ENCODE measurements at regions not wholly inside any gene's neighbourhood (a gene's known extent, or its start where the extent isn't known, plus 50 kb on each side); places are given as distances from the start of the nearest gene placed in this dataset.

DNA sequence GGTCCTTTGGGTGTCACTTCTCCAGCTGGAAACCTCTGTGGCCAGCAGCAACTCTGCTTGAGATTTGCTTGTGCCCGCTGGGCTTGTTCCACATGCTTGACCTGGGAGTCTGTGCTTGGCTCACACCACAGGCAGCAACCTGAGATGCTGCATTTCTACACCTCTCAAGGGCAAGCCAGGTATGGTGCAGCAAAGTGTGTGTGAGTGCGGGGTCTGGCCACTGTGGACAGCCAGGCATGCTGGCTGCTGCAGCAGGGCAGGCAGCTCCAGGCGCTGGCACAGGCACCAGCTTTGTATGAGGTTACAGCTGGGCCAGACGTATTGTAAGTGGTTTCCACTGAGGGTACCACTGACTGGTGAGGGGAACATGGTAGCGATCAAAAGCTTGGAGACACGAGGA lies 242.0 kb downstream of the PTGER3 start:
- Histone ChIP-seq H3K79me2 (ENCODE audit: control insufficient read depth, insufficient read depth, low read length) (no peaks in the 10 kb centered on the region), H3K36me3 (ENCODE audit: control insufficient read depth, insufficient read depth, low read length) (no peaks in the 10 kb centered on the region), H3K4me2 (ENCODE audit: low read length) (no peak overlapping the region), H3K27ac (ENCODE audit: low read depth, low read length) (no peak overlapping the region), H3K18ac (ENCODE audit: low read length) (no peak overlapping the region), H3K79me1 (ENCODE audit: low read length) (no peaks in the 10 kb centered on the region), H3K9ac (ENCODE audit: low read length) (no peak overlapping the region), H3K4me1 (ENCODE audit: control insufficient read depth, low read depth, low read length) (no peaks in the 10 kb centered on the region), H4K5ac (ENCODE audit: low read length) (no peak overlapping the region), H2AK5ac (ENCODE audit: low read length) (no peak overlapping the region), H3K4me3 (ENCODE audit: low read length) (no peak overlapping the region), H3K23ac (ENCODE audit: low read length) (no peak overlapping the region), H3K4ac (ENCODE audit: low read depth, low read length) (no peak overlapping the region), H3K56ac (ENCODE audit: low read length) (no peak overlapping the region), H4K8ac (ENCODE audit: low read depth, low read length) (no peak overlapping the region), H2BK120ac (ENCODE audit: low read depth, low read length) (no peak overlapping the region), H3K27me3 (ENCODE audit: insufficient read depth, low read length, poor library complexity) (no peaks in the 10 kb centered on the region), H2BK5ac (ENCODE audit: low read length) (no peak overlapping the region), H2BK15ac (replicated peaks; ENCODE audit: low read depth) (no peak overlapping the region)
- no CpG with 5 or more reads among the region's 6 CpGs for WGBS (ENCODE audit: extremely low coverage, insufficient coverage, low lambda C conversion rate)
- DNase-seq, result no peak

DNA sequence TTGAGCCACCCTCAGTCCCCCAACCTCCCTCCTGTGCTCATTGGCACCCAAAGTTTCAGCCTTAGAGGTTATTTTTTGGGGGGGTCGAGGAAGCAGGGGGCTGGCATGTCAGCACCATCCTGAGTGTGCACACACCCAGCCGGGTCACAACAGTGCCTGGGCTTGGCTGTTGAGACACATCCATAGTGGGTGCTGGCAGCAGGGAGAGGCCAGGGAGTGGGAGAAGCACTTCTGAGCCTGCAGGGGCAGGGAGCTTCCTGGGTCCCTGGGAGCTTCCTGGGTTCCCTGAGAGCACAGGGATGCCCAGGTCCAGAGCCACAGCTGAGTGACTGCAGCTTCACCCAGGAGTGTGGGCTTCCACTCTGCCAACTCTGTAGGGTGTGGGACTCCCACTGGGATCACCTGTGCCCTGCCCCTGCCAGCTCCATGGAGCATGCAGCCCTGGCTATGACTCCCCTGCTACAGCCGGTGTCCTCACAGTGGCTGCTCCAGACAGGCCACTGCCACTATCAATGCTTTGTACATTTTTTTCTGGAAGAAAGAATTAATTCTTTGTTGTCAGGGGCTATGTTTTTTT lies 240.4 kb downstream of the PTGER3 start:
- Histone ChIP-seq H2BK120ac (ENCODE audit: low read depth, low read length) (no peak overlapping the region), H3K4ac (ENCODE audit: low read depth, low read length) (no peak overlapping the region), H3K79me2 (ENCODE audit: control insufficient read depth, insufficient read depth, low read length) (no peaks in the 10 kb centered on the region), H4K8ac (ENCODE audit: low read depth, low read length) (no peak overlapping the region), H3K4me2 (ENCODE audit: low read length) (no peak overlapping the region), H2AK5ac (ENCODE audit: low read length) (no peak overlapping the region), H4K5ac (ENCODE audit: low read length) (no peak overlapping the region), H3K27me3 (ENCODE audit: insufficient read depth, low read length, poor library complexity) (no peaks in the 10 kb centered on the region), H3K56ac (ENCODE audit: low read length) (no peak overlapping the region), H3K23ac (ENCODE audit: low read length) (no peak overlapping the region), H3K9ac (ENCODE audit: low read length) (no peak overlapping the region), H3K36me3 (ENCODE audit: control insufficient read depth, insufficient read depth, low read length) (no peaks in the 10 kb centered on the region), H2BK5ac (ENCODE audit: low read length) (no peak overlapping the region), H3K4me1 (ENCODE audit: control insufficient read depth, low read depth, low read length) (no peaks in the 10 kb centered on the region), H3K18ac (ENCODE audit: low read length) (no peak overlapping the region), H3K79me1 (ENCODE audit: low read length) (no peaks in the 10 kb centered on the region), H2BK15ac (replicated peaks; ENCODE audit: low read depth) (no peak overlapping the region), H3K27ac (ENCODE audit: low read depth, low read length) (no peak overlapping the region), H3K4me3 (ENCODE audit: low read length) (no peak overlapping the region)
- DNase-seq, result no peak
- WGBS (ENCODE audit: extremely low coverage, insufficient coverage, low lambda C conversion rate), result no CpG with 5 or more reads among the region's 3 CpGs

DNA sequence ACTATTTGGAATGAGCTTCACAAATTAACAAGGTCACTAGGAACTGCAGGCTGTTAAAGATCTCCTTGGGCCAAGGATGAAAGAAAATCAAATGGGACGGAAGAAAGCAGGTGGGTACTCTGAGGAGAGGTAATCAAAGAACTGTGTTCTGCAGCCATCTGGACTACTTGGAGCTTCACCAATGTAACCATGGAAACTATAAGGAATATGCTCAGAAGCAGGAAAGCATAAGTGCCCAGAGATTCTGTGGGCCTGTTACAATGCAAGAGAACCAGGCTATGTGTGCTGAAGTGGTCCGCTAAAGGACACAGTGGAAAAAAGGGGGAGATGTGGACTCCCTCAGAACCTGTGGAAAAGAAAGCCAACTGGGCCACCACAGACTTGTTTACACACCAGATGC lies 238.5 kb downstream of the PTGER3 start:
- no CpG with 5 or more reads among the region's 2 CpGs for WGBS (ENCODE audit: extremely low coverage, insufficient coverage, low lambda C conversion rate)
- Histone ChIP-seq H3K23ac (ENCODE audit: low read length) (no peak overlapping the region), H3K4me1 (ENCODE audit: control insufficient read depth, low read depth, low read length) (no peaks in the 10 kb centered on the region), H2BK120ac (ENCODE audit: low read depth, low read length) (no peak overlapping the region), H4K5ac (ENCODE audit: low read length) (no peak overlapping the region), H2AK5ac (ENCODE audit: low read length) (no peak overlapping the region), H3K36me3 (ENCODE audit: control insufficient read depth, insufficient read depth, low read length) (no peaks in the 10 kb centered on the region), H3K4me3 (ENCODE audit: low read length) (no peak overlapping the region), H3K79me1 (ENCODE audit: low read length) (no peaks in the 10 kb centered on the region), H3K56ac (ENCODE audit: low read length) (no peak overlapping the region), H3K27ac (ENCODE audit: low read depth, low read length) (no peak overlapping the region), H3K9ac (ENCODE audit: low read length) (no peak overlapping the region), H4K8ac (ENCODE audit: low read depth, low read length) (no peak overlapping the region), H2BK5ac (ENCODE audit: low read length) (no peak overlapping the region), H3K27me3 (ENCODE audit: insufficient read depth, low read length, poor library complexity) (no peaks in the 10 kb centered on the region), H3K79me2 (ENCODE audit: control insufficient read depth, insufficient read depth, low read length) (no peaks in the 10 kb centered on the region), H3K18ac (ENCODE audit: low read length) (no peak overlapping the region), H3K4me2 (ENCODE audit: low read length) (no peak overlapping the region), H2BK15ac (replicated peaks; ENCODE audit: low read depth) (no peak overlapping the region), H3K4ac (ENCODE audit: low read depth, low read length) (no peak overlapping the region)
- DNase-seq, result no peak

DNA sequence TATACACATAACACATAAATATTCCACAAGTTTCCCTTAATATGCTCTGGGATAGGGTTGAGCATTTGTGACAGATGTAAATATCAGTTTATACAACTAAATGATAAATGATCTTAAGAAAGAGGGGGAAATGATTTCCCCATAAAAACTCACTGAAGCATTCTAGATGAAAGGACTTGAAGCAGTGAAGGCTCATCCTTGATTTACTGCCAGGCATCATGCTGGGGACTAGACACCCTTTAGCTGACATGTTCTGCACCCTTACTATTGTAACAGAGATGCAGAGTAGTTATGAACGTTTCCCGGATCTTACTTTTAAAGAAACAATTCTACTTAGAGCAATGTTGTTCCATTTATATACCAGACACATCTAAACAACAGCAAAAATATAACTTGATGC lies 235.8 kb downstream of the PTGER3 start:
- Histone ChIP-seq H3K27ac (ENCODE audit: low read depth, low read length) (no peak overlapping the region), H2BK15ac (replicated peaks; ENCODE audit: low read depth) (no peak overlapping the region), H3K4me3 (ENCODE audit: low read length) (no peak overlapping the region), H3K56ac (ENCODE audit: low read length) (no peak overlapping the region), H3K18ac (ENCODE audit: low read length) (no peak overlapping the region), H3K79me2 (ENCODE audit: control insufficient read depth, insufficient read depth, low read length) (no peaks in the 10 kb centered on the region), H3K4me2 (ENCODE audit: low read length) (no peak overlapping the region), H4K5ac (ENCODE audit: low read length) (no peak overlapping the region), H3K27me3 (ENCODE audit: insufficient read depth, low read length, poor library complexity) (no peaks in the 10 kb centered on the region), H2BK120ac (ENCODE audit: low read depth, low read length) (no peak overlapping the region), H3K4me1 (ENCODE audit: control insufficient read depth, low read depth, low read length) (no peaks in the 10 kb centered on the region), H3K23ac (ENCODE audit: low read length) (no peak overlapping the region), H3K79me1 (ENCODE audit: low read length) (no peaks in the 10 kb centered on the region), H3K36me3 (ENCODE audit: control insufficient read depth, insufficient read depth, low read length) (no peaks in the 10 kb centered on the region), H4K8ac (ENCODE audit: low read depth, low read length) (no peak overlapping the region), H2BK5ac (ENCODE audit: low read length) (no peak overlapping the region), H3K9ac (ENCODE audit: low read length) (no peak overlapping the region), H3K4ac (ENCODE audit: low read depth, low read length) (no peak overlapping the region), H2AK5ac (ENCODE audit: low read length) (no peak overlapping the region)
- no peak for DNase-seq
- no CpG with 5 or more reads among the region's 2 CpGs for WGBS (ENCODE audit: extremely low coverage, insufficient coverage, low lambda C conversion rate)

DNA sequence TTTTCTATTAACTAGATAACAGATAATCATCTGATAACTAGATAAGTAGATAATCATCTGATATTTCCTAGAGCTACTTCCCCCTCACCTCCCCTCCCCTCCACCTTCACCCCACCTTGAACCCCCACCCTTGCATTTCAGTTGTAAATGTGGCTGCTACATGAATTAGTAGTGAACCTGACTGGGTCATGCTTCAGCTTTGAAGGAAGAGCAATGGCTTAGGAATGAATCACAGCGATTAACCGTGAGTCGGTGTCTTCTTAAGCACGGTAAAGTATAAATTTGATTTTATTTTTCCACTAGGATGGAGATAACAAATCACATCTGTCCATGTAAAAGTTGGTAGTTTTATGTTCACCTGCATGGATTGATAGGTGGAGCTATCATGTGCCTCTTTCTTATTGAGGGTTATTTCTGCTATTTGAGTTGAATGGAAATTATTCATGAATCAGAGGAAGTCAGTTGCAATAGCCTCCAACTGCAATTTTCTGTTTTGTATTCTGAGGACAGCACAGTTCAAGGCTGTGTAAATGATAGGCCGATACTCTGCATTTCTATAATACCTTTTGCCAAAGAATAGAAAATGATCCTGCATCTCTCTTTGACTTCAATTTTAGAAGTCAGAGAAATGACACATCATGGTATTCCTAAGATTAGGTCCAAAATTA lies 235.0 kb downstream of the PTGER3 start:
- Histone ChIP-seq H3K4me2 (ENCODE audit: low read length) (no peak overlapping the region), H2BK15ac (replicated peaks; ENCODE audit: low read depth) (no peak overlapping the region), H3K27ac (ENCODE audit: low read depth, low read length) (no peak overlapping the region), H3K4me1 (ENCODE audit: control insufficient read depth, low read depth, low read length) (no peaks in the 10 kb centered on the region), H2BK5ac (ENCODE audit: low read length) (no peak overlapping the region), H3K4ac (ENCODE audit: low read depth, low read length) (no peak overlapping the region), H3K23ac (ENCODE audit: low read length) (no peak overlapping the region), H4K8ac (ENCODE audit: low read depth, low read length) (no peak overlapping the region), H4K5ac (ENCODE audit: low read length) (no peak overlapping the region), H3K18ac (ENCODE audit: low read length) (no peak overlapping the region), H2AK5ac (ENCODE audit: low read length) (no peak overlapping the region), H3K79me1 (ENCODE audit: low read length) (no peaks in the 10 kb centered on the region), H3K36me3 (ENCODE audit: control insufficient read depth, insufficient read depth, low read length) (no peaks in the 10 kb centered on the region), H3K9ac (ENCODE audit: low read length) (no peak overlapping the region), H3K79me2 (ENCODE audit: control insufficient read depth, insufficient read depth, low read length) (no peaks in the 10 kb centered on the region), H3K56ac (ENCODE audit: low read length) (no peak overlapping the region), H3K27me3 (ENCODE audit: insufficient read depth, low read length, poor library complexity) (no peaks in the 10 kb centered on the region), H2BK120ac (ENCODE audit: low read depth, low read length) (no peak overlapping the region), H3K4me3 (ENCODE audit: low read length) (no peak overlapping the region)
- no peak for DNase-seq
- WGBS (ENCODE audit: extremely low coverage, insufficient coverage, low lambda C conversion rate), result no CpG with 5 or more reads among the region's 5 CpGs

DNA sequence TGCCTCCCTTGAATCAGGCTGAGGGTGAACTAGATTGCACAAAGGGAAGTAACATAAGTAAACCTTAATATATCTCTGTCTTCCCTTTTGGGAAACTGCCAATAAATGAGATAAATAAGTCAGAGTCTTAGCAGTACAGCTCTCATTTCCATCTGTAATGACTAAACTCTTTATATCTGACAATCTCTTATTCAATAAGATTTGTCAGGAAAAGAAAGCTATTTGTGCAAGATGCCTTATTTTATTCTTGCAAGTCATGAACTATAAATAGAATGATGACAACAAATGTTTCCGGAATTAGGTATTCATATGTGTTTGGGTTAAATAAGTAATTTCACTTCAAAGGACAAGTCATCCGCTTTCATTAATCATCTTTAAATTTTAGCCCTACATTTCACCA lies 229.2 kb downstream of the PTGER3 start:
- H4K5ac ChIP-seq (ENCODE audit: low read length), result no peak overlapping the region
- no peak overlapping the region for H2BK120ac ChIP-seq (ENCODE audit: low read depth, low read length)
- no peak overlapping the region for H2AK5ac ChIP-seq (ENCODE audit: low read length)
- no peaks in the 10 kb centered on the region for H3K79me2 ChIP-seq (ENCODE audit: control insufficient read depth, insufficient read depth, low read length)
- H4K8ac ChIP-seq (ENCODE audit: low read depth, low read length), result no peak overlapping the region
- H3K4me3 ChIP-seq (ENCODE audit: low read length), result no peak overlapping the region
- no peak overlapping the region for H3K56ac ChIP-seq (ENCODE audit: low read length)
- no peak overlapping the region for H3K9ac ChIP-seq (ENCODE audit: low read length)
- no peak overlapping the region for H2BK5ac ChIP-seq (ENCODE audit: low read length)
- no CpG with 5 or more reads among the region's 2 CpGs for WGBS (ENCODE audit: extremely low coverage, insufficient coverage, low lambda C conversion rate)
- H3K4ac ChIP-seq (ENCODE audit: low read depth, low read length), result no peak overlapping the region
- H3K23ac ChIP-seq (ENCODE audit: low read length), result no peak overlapping the region
- H3K27me3 ChIP-seq (ENCODE audit: insufficient read depth, low read length, poor library complexity), result no peaks in the 10 kb centered on the region
- no peaks in the 10 kb centered on the region for H3K79me1 ChIP-seq (ENCODE audit: low read length)
- H3K27ac ChIP-seq (ENCODE audit: low read depth, low read length), result no peak overlapping the region
- no peak overlapping the region for H3K18ac ChIP-seq (ENCODE audit: low read length)
- no peak overlapping the region for H3K4me2 ChIP-seq (ENCODE audit: low read length)
- H3K36me3 ChIP-seq (ENCODE audit: control insufficient read depth, insufficient read depth, low read length), result no peaks in the 10 kb centered on the region
- H3K4me1 ChIP-seq (ENCODE audit: control insufficient read depth, low read depth, low read length), result no peaks in the 10 kb centered on the region
- no peak for DNase-seq
- no peak overlapping the region for H2BK15ac ChIP-seq (replicated peaks; ENCODE audit: low read depth)
